Stimulated activated naive CD8-positive, alpha-beta T cell treated with anti-CD3 and anti-CD28 coated beads, Interleukin-15, Interleukin-2, amounts not matched to agents 100 U/mL and 50 U/mL, for 24 hours (primary cell): ENCODE measurements at regions not wholly inside any gene's neighbourhood (a gene's known extent, or its start where the extent isn't known, plus 50 kb on each side); places are given as distances from the start of the nearest gene placed in this dataset.
A peak's percentile ranks its signal among the peaks of the same experiment; 100 is the strongest.
"Not testable (repeated sequence)": the region's sequence is repeated elsewhere in the genome, so short reads cannot be mapped to it uniquely, and the experiment has no call there.

Experiments used
- ATAC-seq: fragments of 150-1000 bp; cut with Tn5 transposase; one replicate; pipeline ENCODE4 v1.10.0; 2021
- DNase-seq: peaks from one replicate; pipeline ENCODE4 v3.0.0; 2021

GRCh38 chr14:95597784-95598211, 62.9 kb downstream of the GLRX5 start:
- DNase-seq (peak; percentile 16), ATAC-seq (peak; percentile 46)

- no peak for DNase-seq
- no peak for ATAC-seq
These were observed 66.8 kb downstream of the GLRX5 start for GRCh38 chr14:95601650-95602049.

- DNase-seq (no peak), ATAC-seq (no peak)
These were observed 68.6 kb downstream of the GLRX5 start for GRCh38 chr14:95603415-95603814.

- DNase-seq: no peak
- ATAC-seq: no peak
These were observed 71.4 kb downstream of the GLRX5 start for GRCh38 chr14:95606266-95606665.

- ATAC-seq (no peak), DNase-seq (no peak)
These were observed 73.9 kb downstream of the GLRX5 start for GRCh38 chr14:95608637-95609235.

GRCh38 chr14:95609398-95609990, 74.6 kb downstream of the GLRX5 start:
- no peak for ATAC-seq

GRCh38 chr14:95611293-95611880, 74.8 kb upstream of the TCL1B start:
- ATAC-seq (no peak), DNase-seq (no peak)

More at GRCh38 chr14:95609398-95609990, 74.6 kb downstream of the GLRX5 start:
- DNase-seq: peak; percentile 16

GRCh38 chr14:95614349-95614748, 71.9 kb upstream of the TCL1B start:
- DNase-seq: no peak
- no peak for ATAC-seq

- no peak for DNase-seq
- no peak for ATAC-seq
These were observed 69.5 kb upstream of the TCL1B start for GRCh38 chr14:95616745-95617144.

GRCh38 chr14:95619785-95620417, 66.3 kb upstream of the TCL1B start:
- DNase-seq (no peak), ATAC-seq (no peak)

GRCh38 chr14:95620659-95621059, 65.6 kb upstream of the TCL1B start:
- DNase-seq: no peak

GRCh38 chr14:95623195-95623594, 63.0 kb upstream of the TCL1B start:
- DNase-seq (no peak), ATAC-seq (no peak)

More at GRCh38 chr14:95620659-95621059, 65.6 kb upstream of the TCL1B start:
- ATAC-seq: no peak

- DNase-seq, ATAC-seq: not testable (repeated sequence)
These were observed 60.5 kb upstream of the TCL1B start for GRCh38 chr14:95625710-95626109.

- DNase-seq: no peak
- ATAC-seq: no peak
These were observed 51.2 kb upstream of the TCL1B start for GRCh38 chr14:95635051-95635450.
